Gastrocnemius medialis (tissue), 4 donors: ENCODE measurements at regions not wholly inside any gene's neighbourhood (a gene's known extent, or its start where the extent isn't known, plus 50 kb on each side); places are given as distances from the start of the nearest gene placed in this dataset.

Experiments used
- POLR2A ChIP-seq, 2 donors: fragments of 450-650 bp; IDR thresholded peaks; one replicate each; pipeline ENCODE4 v1.6.1; 2017; ENCODE audit warnings: antibody characterized with exemption in 2 of 2, mild to moderate bottlenecking in 2 of 2, moderate library complexity in 2 of 2
- TF ChIP-seq, protein P1 (sequence below), 5 experiments: fragments of 450-650 bp in 3 of 5; fragments of 200-600 bp in 2 of 5; sonication (generic) in 2 of 5; IDR thresholded peaks in 4 of 5; conservative IDR thresholded peaks in 1 of 5; 1 replicate in 4 of 5; 2 replicates in 1 of 5; pipeline ENCODE4 v1.5.1; 2016 to 2019; ENCODE audit warnings: antibody characterized with exemption in 5 of 5, mild to moderate bottlenecking in 3 of 5, moderate library complexity in 3 of 5

DNA sequence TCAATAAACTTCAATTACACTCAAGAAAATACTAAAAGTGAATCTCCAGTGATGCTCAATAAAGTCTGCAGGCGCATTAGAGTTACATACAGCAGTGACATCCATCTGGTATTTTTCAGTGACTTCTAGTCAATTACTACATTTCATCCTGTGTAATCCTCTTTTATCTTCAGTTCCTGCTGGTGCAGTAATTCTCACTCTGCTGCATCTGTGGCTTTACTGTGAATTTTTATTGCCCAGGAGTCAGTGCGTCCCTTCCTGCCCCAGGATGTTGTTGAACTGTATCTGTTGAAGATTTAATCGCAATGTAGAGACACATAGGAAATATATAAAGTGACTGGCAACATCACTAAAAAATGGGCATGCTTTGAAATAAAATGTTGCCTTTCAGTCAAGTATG, 196.3 kb upstream of the TMTC4 start:
- TF ChIP-seq, protein P1, sequence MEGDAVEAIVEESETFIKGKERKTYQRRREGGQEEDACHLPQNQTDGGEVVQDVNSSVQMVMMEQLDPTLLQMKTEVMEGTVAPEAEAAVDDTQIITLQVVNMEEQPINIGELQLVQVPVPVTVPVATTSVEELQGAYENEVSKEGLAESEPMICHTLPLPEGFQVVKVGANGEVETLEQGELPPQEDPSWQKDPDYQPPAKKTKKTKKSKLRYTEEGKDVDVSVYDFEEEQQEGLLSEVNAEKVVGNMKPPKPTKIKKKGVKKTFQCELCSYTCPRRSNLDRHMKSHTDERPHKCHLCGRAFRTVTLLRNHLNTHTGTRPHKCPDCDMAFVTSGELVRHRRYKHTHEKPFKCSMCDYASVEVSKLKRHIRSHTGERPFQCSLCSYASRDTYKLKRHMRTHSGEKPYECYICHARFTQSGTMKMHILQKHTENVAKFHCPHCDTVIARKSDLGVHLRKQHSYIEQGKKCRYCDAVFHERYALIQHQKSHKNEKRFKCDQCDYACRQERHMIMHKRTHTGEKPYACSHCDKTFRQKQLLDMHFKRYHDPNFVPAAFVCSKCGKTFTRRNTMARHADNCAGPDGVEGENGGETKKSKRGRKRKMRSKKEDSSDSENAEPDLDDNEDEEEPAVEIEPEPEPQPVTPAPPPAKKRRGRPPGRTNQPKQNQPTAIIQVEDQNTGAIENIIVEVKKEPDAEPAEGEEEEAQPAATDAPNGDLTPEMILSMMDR (IDR thresholded peaks at IDR 0.05 in 4 of 5, conservative IDR thresholded peaks at IDR 0.05 in 1 of 5) = no peak
- TF ChIP-seq POLR2A (IDR thresholded peaks at IDR 0.05) = no peak
